H1 (cell line): ENCODE measurements at regions not wholly inside any gene's neighbourhood (a gene's known extent, or its start where the extent isn't known, plus 50 kb on each side); places are given as distances from the start of the nearest gene placed in this dataset.

Experiments
- CTCF ChIA-PET: fragments of 300-600 bp; sonication (Branson Sonifier 250); formaldehyde crosslinking; loops from one replicate; lab custom pipeline; 2021; ENCODE audit not compliant: partially characterized antibody; lab: Charles Lee
- POLR2A ChIA-PET: fragments of 300-600 bp; sonication (Branson Sonifier 250); formaldehyde crosslinking; loops from one replicate; lab custom pipeline; 2021; ENCODE audit warnings: inconsistent platforms; ENCODE audit not compliant: partially characterized antibody; lab: Charles Lee
- DNase-seq, 2 experiments: peaks; one replicate each; pipeline versions ENCODE4 v3.0.0 to v3.0.0-alpha.2; 2010 to 2022; ENCODE audit warnings: low spot score in 2 of 2, low read depth in 1 of 2, mixed read lengths in 1 of 2
- FAIRE-seq: peaks from 2 replicates; lab custom pipeline; 2011; peaks lifted over from hg19 to GRCh38; lab: Jason Lieb, UNC
- H2AFZ ChIP-seq: 2 replicates; pipeline ENCODE4 v1.8.1; 2012; ENCODE audit warnings: low read length, inconsistent platforms
- H2AK5ac ChIP-seq: 2 replicates; pipeline ENCODE4 v1.6.1; 2013; ENCODE audit warnings: low read depth, low read length
- H2BK120ac ChIP-seq: replicated peaks from 2 replicates; pipeline ENCODE3; 2013; ENCODE audit warnings: low read depth, low read length, inconsistent platforms
- H2BK12ac ChIP-seq: 2 replicates; pipeline ENCODE4 v1.6.1; 2013; ENCODE audit warnings: low read depth, low read length
- H2BK15ac ChIP-seq: 2 replicates; pipeline ENCODE4 v1.6.1; 2013; ENCODE audit warnings: low read length
- H2BK20ac ChIP-seq: 2 replicates; pipeline ENCODE4 v1.6.1; 2013; ENCODE audit warnings: low read length
- H2BK5ac ChIP-seq: 2 replicates; pipeline ENCODE4 v1.6.1; 2013; ENCODE audit warnings: low read depth, low read length
- H3K14ac ChIP-seq: 2 replicates; pipeline ENCODE4 v1.6.1; 2013; ENCODE audit warnings: inconsistent platforms; ENCODE audit not compliant: insufficient read length
- H3K18ac ChIP-seq: 2 replicates; pipeline ENCODE4 v1.6.1; 2013; ENCODE audit warnings: low read length; ENCODE audit errors: extremely low read depth
- H3K23ac ChIP-seq: 2 replicates; pipeline ENCODE4 v1.6.1; 2013; ENCODE audit warnings: inconsistent platforms; ENCODE audit not compliant: insufficient read length
- H3K23me2 ChIP-seq: 2 replicates; pipeline ENCODE4 v1.6.1; 2013; ENCODE audit warnings: low read depth, low read length
- H3K27ac ChIP-seq: 2 replicates; pipeline ENCODE4 v1.6.1; 2011; ENCODE audit warnings: low read depth, low read length, inconsistent platforms
- H3K27me3 ChIP-seq, 4 experiments: replicated peaks in 1 of 4; 1 replicate in 1 of 4; 2 replicates in 3 of 4; pipeline versions ENCODE4 v1.6.1 to v1.8.1; 2011 to 2013; ENCODE audit warnings: low read length in 3 of 4, mild to moderate bottlenecking in 3 of 4, inconsistent platforms in 2 of 4, mixed read lengths in 2 of 4, moderate library complexity in 1 of 4; ENCODE audit not compliant: control insufficient read depth in 3 of 4, insufficient read depth in 3 of 4; ENCODE audit errors: extremely low read depth in 1 of 4
- H3K36me3 ChIP-seq, 4 experiments: 2 replicates each; pipeline versions ENCODE4 v1.6.1 to v1.8.1; 2011 to 2013; ENCODE audit warnings: mild to moderate bottlenecking in 4 of 4, low read length in 3 of 4, moderate library complexity in 2 of 4, control low read depth in 1 of 4, inconsistent platforms in 1 of 4; ENCODE audit not compliant: insufficient read depth in 4 of 4, control insufficient read depth in 2 of 4
- H3K4ac ChIP-seq: replicated peaks from 2 replicates; pipeline ENCODE3; 2013; ENCODE audit warnings: low read length, low read depth, mixed read lengths, inconsistent platforms; ENCODE audit not compliant: insufficient read length
- H3K4me1 ChIP-seq, 4 experiments: replicated peaks in 1 of 4; 1 replicate in 1 of 4; 2 replicates in 3 of 4; pipeline versions ENCODE4 v1.6.1 to v1.8.1; 2011 to 2013; ENCODE audit warnings: low read length in 3 of 4, inconsistent platforms in 2 of 4, mixed read lengths in 1 of 4; ENCODE audit not compliant: insufficient read depth in 4 of 4, control insufficient read depth in 3 of 4
- H3K4me2 ChIP-seq, 2 experiments: 2 replicates each; pipeline versions ENCODE4 v1.6.1 to v1.8.1; 2011 to 2013; ENCODE audit warnings: low read depth in 2 of 2, low read length in 2 of 2, control low read depth in 1 of 2, inconsistent platforms in 1 of 2, mild to moderate bottlenecking in 1 of 2; ENCODE audit not compliant: insufficient read depth in 1 of 2
- H3K4me3 ChIP-seq, 4 experiments: fragments of 200-600, 300-600 bp in 1 of 4; sonication (generic), shearing (Covaris generic), sonication (Bioruptor Twin) in 1 of 4; 2 replicates each; pipeline versions ENCODE4 v1.5.1 to v1.8.1; 2011 to 2016; ENCODE audit warnings: low read length in 4 of 4, low read depth in 3 of 4, control low read depth in 2 of 4, inconsistent platforms in 2 of 4, mild to moderate bottlenecking in 2 of 4, mixed read lengths in 1 of 4, moderate library complexity in 1 of 4; ENCODE audit not compliant: insufficient read depth in 2 of 4; ENCODE audit errors: extremely low read depth in 1 of 4
- H3K56ac ChIP-seq: replicated peaks from 2 replicates; pipeline ENCODE3; 2013; ENCODE audit warnings: low read depth, mild to moderate bottlenecking, mixed read lengths, low read length, inconsistent platforms; ENCODE audit not compliant: insufficient read length
- H3K79me1 ChIP-seq: 2 replicates; pipeline ENCODE4 v1.6.1; 2013; ENCODE audit warnings: low read depth, low read length, control low read depth
- H3K79me2 ChIP-seq, 2 experiments: 2 replicates each; pipeline versions ENCODE4 v1.6.1 to v1.8.1; 2012 to 2013; ENCODE audit warnings: low read length in 2 of 2, mild to moderate bottlenecking in 2 of 2, inconsistent platforms in 1 of 2; ENCODE audit not compliant: insufficient read depth in 2 of 2, control insufficient read depth in 1 of 2
- H3K9ac ChIP-seq, 4 experiments: replicated peaks in 1 of 4; 1 replicate in 1 of 4; 2 replicates in 3 of 4; pipeline versions ENCODE4 v1.6.1 to v1.8.1; 2011 to 2013; ENCODE audit warnings: low read depth in 3 of 4, low read length in 3 of 4, control low read depth in 2 of 4, mild to moderate bottlenecking in 2 of 4, moderate library complexity in 2 of 4, inconsistent platforms in 1 of 4; ENCODE audit errors: extremely low read depth in 1 of 4
- H3K9me3 ChIP-seq, 2 experiments: 2 replicates each; pipeline versions ENCODE4 v1.6.1 to v1.8.1; 2012 to 2013; ENCODE audit warnings: mild to moderate bottlenecking in 2 of 2, moderate library complexity in 2 of 2, control low read depth in 1 of 2, inconsistent platforms in 1 of 2, low read depth in 1 of 2, low read length in 1 of 2, mixed read lengths in 1 of 2; ENCODE audit not compliant: insufficient read depth in 2 of 2
- H4K20me1 ChIP-seq, 2 experiments: replicated peaks in 1 of 2; 2 replicates each; pipeline versions ENCODE3 to v1.8.1; 2011 to 2013; ENCODE audit warnings: inconsistent platforms in 2 of 2, low read length in 2 of 2, mild to moderate bottlenecking in 1 of 2; ENCODE audit not compliant: insufficient read depth in 2 of 2, control insufficient read depth in 1 of 2
- H4K5ac ChIP-seq: 2 replicates; pipeline ENCODE4 v1.6.1; 2013; ENCODE audit warnings: low read length, low read depth, mixed read lengths, inconsistent platforms; ENCODE audit not compliant: insufficient read length
- H4K8ac ChIP-seq: 2 replicates; pipeline ENCODE4 v1.8.0; 2013; ENCODE audit warnings: mild to moderate bottlenecking, moderate library complexity, low read length, inconsistent platforms; ENCODE audit not compliant: insufficient read depth; ENCODE audit errors: extremely low read depth
- H4K91ac ChIP-seq: replicated peaks from 2 replicates; pipeline ENCODE3; 2013; ENCODE audit warnings: low read length, mixed read lengths, inconsistent platforms; ENCODE audit not compliant: insufficient read length
- ATF3 ChIP-seq: IDR thresholded peaks from 2 replicates; pipeline ENCODE4 v1.6.1; 2011; ENCODE audit warnings: low read depth, mild to moderate bottlenecking, low read length; ENCODE audit not compliant: insufficient read depth
- CBX8 ChIP-seq: fragments of 300-800, 300-1000 bp; sonication (generic); IDR thresholded peaks from 2 replicates; pipeline ENCODE4 v1.7.1; 2016; ENCODE audit warnings: low read depth, low read length, borderline replicate concordance
- GTF2F1 ChIP-seq: IDR thresholded peaks from 2 replicates; pipeline ENCODE4 v1.6.1; 2012; ENCODE audit warnings: low read depth, low read length, improper control_type of control experiment, borderline replicate concordance
- HDAC6 ChIP-seq: IDR thresholded peaks from one replicate; pipeline ENCODE4 v1.7.1; 2012; ENCODE audit warnings: low read depth, mild to moderate bottlenecking, inconsistent platforms, low read length, moderate library complexity
- JUN ChIP-seq: IDR thresholded peaks from 2 replicates; pipeline ENCODE4 v1.6.1; 2011; ENCODE audit warnings: low read depth, mild to moderate bottlenecking, improper control_type of control experiment, low read length
- RBBP5 ChIP-seq: IDR thresholded peaks from 2 replicates; pipeline ENCODE4 v1.7.1; 2012; ENCODE audit warnings: low read depth, mild to moderate bottlenecking, inconsistent platforms, low read length, moderate library complexity, borderline replicate concordance
- SP1 ChIP-seq: IDR thresholded peaks from 2 replicates; pipeline ENCODE4 v1.6.1; 2011; ENCODE audit warnings: low read depth, low read length
- SP2 ChIP-seq: IDR thresholded peaks from 2 replicates; pipeline ENCODE4 v1.6.1; 2012; ENCODE audit warnings: mild to moderate bottlenecking, low read length, inconsistent platforms
- YY1 ChIP-seq: IDR thresholded peaks from 2 replicates; pipeline ENCODE4 v1.6.1; 2011; ENCODE audit warnings: low read depth, mild to moderate bottlenecking, low read length
- WGBS, 2 experiments: shearing (Covaris generic) in 1 of 2; methylation state at CpG; one replicate each; pipeline versions ENCODE4 v1.1.6 to v1.1.7; 2013 to 2015; ENCODE audit warnings: low lambda C conversion rate in 2 of 2, mixed read lengths in 2 of 2, inconsistent platforms in 1 of 2, low coverage in 1 of 2, missing lambda C conversion rate in 1 of 2; ENCODE audit not compliant: insufficient replicate concordance in 2 of 2, insufficient coverage in 1 of 2, insufficient read length in 1 of 2; ENCODE audit errors: extremely low coverage in 1 of 2, missing lambda C conversion rate in 1 of 2; 5-methylcytosine and 5-hydroxymethylcytosine counted together

GRCh38 chr13:31875134-31875533, 135.8 kb downstream of the RXFP2 start:
- H3K79me2 ChIP-seq = no peaks in the 10 kb centered on the region
- H3K4ac ChIP-seq = no peak overlapping the region
- H3K27ac ChIP-seq = no peak overlapping the region
- no peak overlapping the region for H3K4me2 ChIP-seq
- H3K56ac ChIP-seq = no peak overlapping the region
- POLR2A ChIA-PET = interaction anchor here (0.6 kb wide), 1 partner anchor 12 kb away, joined by 3 read pairs; no protein-coding TSS in a partner anchor
- H3K79me1 ChIP-seq = no peaks in the 10 kb centered on the region
- H2BK15ac ChIP-seq = no peak overlapping the region
- H3K4me3 ChIP-seq = no peak overlapping the region
- no peak overlapping the region for H2BK12ac ChIP-seq
- no peak overlapping the region for H2BK20ac ChIP-seq
- H2AK5ac ChIP-seq = no peak overlapping the region
- H3K36me3 ChIP-seq = no peaks in the 10 kb centered on the region
- H2AFZ ChIP-seq = no peak overlapping the region
- CTCF ChIA-PET = interaction anchor here (0.6 to 1.5 kb wide), 4 partner anchors 12 to 174 kb away, joined by 3 to 6 read pairs (median 4); no protein-coding TSS in a partner anchor
- no peak overlapping the region for H3K18ac ChIP-seq
- TF ChIP-seq JUN (no peak), ATF3 (no peak), YY1 (no peak), GTF2F1 (no peak), CBX8 (no peak), SP1 (no peak), RBBP5 (no peak), SP2 (no peak), HDAC6 (no peak)
- no peaks in the 10 kb centered on the region for H4K20me1 ChIP-seq
- H2BK120ac ChIP-seq = no peak overlapping the region
- no peak overlapping the region for H4K8ac ChIP-seq
- no peak overlapping the region for H2BK5ac ChIP-seq
- H3K14ac ChIP-seq = no peak overlapping the region
- DNase-seq = no peak
- no peak overlapping the region for H3K9ac ChIP-seq
- no peak overlapping the region for H3K23ac ChIP-seq
- no peaks in the 10 kb centered on the region for H3K27me3 ChIP-seq
- 95% methylated on average over 3 of the region's 3 CpGs; no CpG with 5 or more reads in 1 of the 2 experiments for WGBS, 2 experiments
- no peaks in the 10 kb centered on the region; a peak in 1 of 7 replicates for H3K4me1 ChIP-seq
- H3K23me2 ChIP-seq = no peaks in the 10 kb centered on the region
- FAIRE-seq = no peak
- H3K9me3 ChIP-seq = no peaks in the 10 kb centered on the region
- H4K5ac ChIP-seq = no peak overlapping the region
- H4K91ac ChIP-seq = no peak overlapping the region
